ENCODE measurements at regions not wholly inside any gene's neighbourhood (a gene's known extent, or its start where the extent isn't known, plus 50 kb on each side); places are given as distances from the start of the nearest gene placed in this dataset.

DNA sequence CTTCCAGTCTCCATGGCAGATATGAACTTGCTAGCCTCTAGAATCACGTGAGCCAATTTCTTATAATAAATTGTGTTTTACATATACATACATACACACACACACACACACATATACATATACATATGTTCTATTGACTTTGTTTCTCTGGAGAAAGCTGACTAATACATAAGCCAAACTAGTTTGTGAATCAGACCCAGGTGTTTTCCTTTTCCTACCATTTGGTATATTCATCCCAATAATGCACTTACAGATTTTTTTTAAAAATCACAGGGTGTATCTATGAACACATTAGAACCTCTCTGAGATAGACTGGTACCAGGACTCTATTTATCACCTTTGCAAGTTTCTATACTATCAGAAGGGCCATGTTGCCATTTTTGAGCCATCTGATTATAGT lies 122.9 kb upstream of the KCNH8 start:
- TF ChIP-seq, protein P1, sequence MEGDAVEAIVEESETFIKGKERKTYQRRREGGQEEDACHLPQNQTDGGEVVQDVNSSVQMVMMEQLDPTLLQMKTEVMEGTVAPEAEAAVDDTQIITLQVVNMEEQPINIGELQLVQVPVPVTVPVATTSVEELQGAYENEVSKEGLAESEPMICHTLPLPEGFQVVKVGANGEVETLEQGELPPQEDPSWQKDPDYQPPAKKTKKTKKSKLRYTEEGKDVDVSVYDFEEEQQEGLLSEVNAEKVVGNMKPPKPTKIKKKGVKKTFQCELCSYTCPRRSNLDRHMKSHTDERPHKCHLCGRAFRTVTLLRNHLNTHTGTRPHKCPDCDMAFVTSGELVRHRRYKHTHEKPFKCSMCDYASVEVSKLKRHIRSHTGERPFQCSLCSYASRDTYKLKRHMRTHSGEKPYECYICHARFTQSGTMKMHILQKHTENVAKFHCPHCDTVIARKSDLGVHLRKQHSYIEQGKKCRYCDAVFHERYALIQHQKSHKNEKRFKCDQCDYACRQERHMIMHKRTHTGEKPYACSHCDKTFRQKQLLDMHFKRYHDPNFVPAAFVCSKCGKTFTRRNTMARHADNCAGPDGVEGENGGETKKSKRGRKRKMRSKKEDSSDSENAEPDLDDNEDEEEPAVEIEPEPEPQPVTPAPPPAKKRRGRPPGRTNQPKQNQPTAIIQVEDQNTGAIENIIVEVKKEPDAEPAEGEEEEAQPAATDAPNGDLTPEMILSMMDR (IDR thresholded peaks at IDR 0.05), result no peak
- no peak for TF ChIP-seq ZFX (IDR thresholded peaks at IDR 0.05; ENCODE audit: borderline replicate concordance)
